Smooth muscle cell (in vitro differentiated cells): ENCODE measurements at regions not wholly inside any gene's neighbourhood (a gene's known extent, or its start where the extent isn't known, plus 50 kb on each side); places are given as distances from the start of the nearest gene placed in this dataset.

Experiments
- DNase-seq: peaks from one replicate; lab custom pipeline; 2025; ENCODE audit not compliant: unreplicated experiment; lab: John Stamatoyannopoulos, UW
- H2AFZ ChIP-seq: fragments of 200-600 bp; sonication (generic); 2 replicates; pipeline ENCODE4 v1.6.0; 2016; ENCODE audit warnings: antibody characterized with exemption, low read depth, mild to moderate bottlenecking
- H3F3A ChIP-seq: fragments of 200-600 bp; sonication (generic); 2 replicates; pipeline ENCODE4 v1.6.0; 2017; ENCODE audit warnings: antibody characterized with exemption, low read depth
- H3K27ac ChIP-seq: fragments of 200-600 bp; sonication (generic); 2 replicates; pipeline ENCODE4 v1.5.1; 2016; ENCODE audit warnings: low read depth, mild to moderate bottlenecking
- H3K27me3 ChIP-seq: fragments of 200-600 bp; sonication (generic); 2 replicates; pipeline ENCODE4 v1.6.1; 2016; ENCODE audit warnings: low read depth, mild to moderate bottlenecking
- H3K36me3 ChIP-seq: fragments of 200-600 bp; sonication (generic); 2 replicates; pipeline ENCODE4 v1.5.1; 2016; ENCODE audit warnings: low read depth
- H3K4me1 ChIP-seq: fragments of 200-600 bp; sonication (generic); 2 replicates; pipeline ENCODE4 v1.5.1; 2016; ENCODE audit warnings: low read depth
- H3K4me2 ChIP-seq: fragments of 200-600 bp; sonication (generic); 2 replicates; pipeline ENCODE4 v1.6.0; 2016; ENCODE audit warnings: mild to moderate bottlenecking
- H3K4me3 ChIP-seq: fragments of 200-600 bp; sonication (generic); 2 replicates; pipeline ENCODE4 v1.5.1; 2016; ENCODE audit warnings: mild to moderate bottlenecking
- H3K79me2 ChIP-seq: fragments of 200-600 bp; sonication (generic); 2 replicates; pipeline ENCODE4 v1.6.0; 2016; ENCODE audit warnings: low read depth, mild to moderate bottlenecking
- H3K9ac ChIP-seq: fragments of 200-600 bp; sonication (generic); 2 replicates; pipeline ENCODE4 v1.6.0; 2016; ENCODE audit warnings: low read depth
- H3K9me3 ChIP-seq: fragments of 200-600 bp; sonication (generic); replicated peaks from 2 replicates; pipeline ENCODE4 v1.5.1; 2016; ENCODE audit warnings: low read depth
- H4K20me1 ChIP-seq: fragments of 200-600 bp; sonication (generic); 2 replicates; pipeline ENCODE4 v1.6.0; 2016; ENCODE audit warnings: low read depth
- CTCF ChIP-seq: fragments of 200-600 bp; sonication (generic); IDR thresholded peaks from 2 replicates; pipeline ENCODE4 v1.5.1; 2017; ENCODE audit warnings: borderline replicate concordance, mild to moderate bottlenecking, antibody characterized with exemption; ENCODE audit not compliant: insufficient read depth, poor library complexity, severe bottlenecking
- WGBS: methylation state at CpG from one replicate; pipeline ENCODE4 v1.1.7; 2016; ENCODE audit warnings: low lambda C conversion rate; 5-methylcytosine and 5-hydroxymethylcytosine counted together

GRCh38 chr2:16454621-16455020 lies 211.0 kb downstream of the CYRIA start:
- DNase-seq = no peak
- Histone ChIP-seq H3K4me1 (no peaks in the 10 kb centered on the region), H3K9ac (no peak overlapping the region), H3F3A (no peaks in the 10 kb centered on the region), H4K20me1 (no peaks in the 10 kb centered on the region), H3K27ac (no peak overlapping the region), H3K9me3 (no peaks in the 10 kb centered on the region), H3K4me3 (no peak overlapping the region), H2AFZ (no peak overlapping the region), H3K79me2 (no peaks in the 10 kb centered on the region), H3K27me3 (no peaks in the 10 kb centered on the region), H3K4me2 (no peak overlapping the region), H3K36me3 (no peaks in the 10 kb centered on the region)
- TF ChIP-seq CTCF = no peak
- 75% methylated on average over 2 of the region's 2 CpGs for WGBS

- no peak for TF ChIP-seq CTCF
- no peaks in the 10 kb centered on the region for H3F3A ChIP-seq
- H2AFZ ChIP-seq = no peak overlapping the region
- H3K4me3 ChIP-seq = no peak overlapping the region
- H3K36me3 ChIP-seq = no peaks in the 10 kb centered on the region
- no peak for DNase-seq
- H3K79me2 ChIP-seq = no peaks in the 10 kb centered on the region
- 83% methylated on average over 5 of the region's 5 CpGs for WGBS
- no peak overlapping the region for H3K9ac ChIP-seq
- H3K9me3 ChIP-seq = no peaks in the 10 kb centered on the region
- H3K27me3 ChIP-seq = no peaks in the 10 kb centered on the region
- H3K4me1 ChIP-seq = no peaks in the 10 kb centered on the region
- no peaks in the 10 kb centered on the region for H4K20me1 ChIP-seq
- H3K4me2 ChIP-seq = no peak overlapping the region
- no peak overlapping the region for H3K27ac ChIP-seq
Observed at GRCh38 chr2:16452123-16452522, 213.5 kb downstream of the CYRIA start.

GRCh38 chr2:16446706-16447105 lies 218.9 kb downstream of the CYRIA start:
- TF ChIP-seq CTCF = no peak
- no peaks in the 10 kb centered on the region for H3K36me3 ChIP-seq
- H2AFZ ChIP-seq = no peak overlapping the region
- H3K9me3 ChIP-seq = no peaks in the 10 kb centered on the region
- H3K4me2 ChIP-seq = no peak overlapping the region
- H3K79me2 ChIP-seq = no peaks in the 10 kb centered on the region
- 97% methylated on average over 1 of the region's 1 CpG for WGBS
- no peaks in the 10 kb centered on the region for H3F3A ChIP-seq
- DNase-seq = no peak
- H3K27me3 ChIP-seq = no peaks in the 10 kb centered on the region
- H3K9ac ChIP-seq = no peak overlapping the region
- H3K4me3 ChIP-seq = no peak overlapping the region
- H4K20me1 ChIP-seq = no peaks in the 10 kb centered on the region
- no peak overlapping the region for H3K27ac ChIP-seq
- H3K4me1 ChIP-seq = no peaks in the 10 kb centered on the region

GRCh38 chr2:16442971-16443370 lies 222.7 kb downstream of the CYRIA start:
- no peaks in the 10 kb centered on the region for H3F3A ChIP-seq
- H3K9ac ChIP-seq = no peak overlapping the region
- H3K79me2 ChIP-seq = no peaks in the 10 kb centered on the region
- DNase-seq = no peak
- H3K4me2 ChIP-seq = no peak overlapping the region
- H3K27me3 ChIP-seq = no peaks in the 10 kb centered on the region
- H3K9me3 ChIP-seq = no peaks in the 10 kb centered on the region
- no peak for TF ChIP-seq CTCF
- no peak overlapping the region for H3K27ac ChIP-seq
- H2AFZ ChIP-seq = no peak overlapping the region
- WGBS = 100% methylated on average over 1 of the region's 1 CpG
- no peaks in the 10 kb centered on the region for H4K20me1 ChIP-seq
- no peaks in the 10 kb centered on the region for H3K4me1 ChIP-seq
- no peaks in the 10 kb centered on the region for H3K36me3 ChIP-seq
- no peak overlapping the region for H3K4me3 ChIP-seq
